ENCODE measurements at regions not wholly inside any gene's neighbourhood (a gene's known extent, or its start where the extent isn't known, plus 50 kb on each side); places are given as distances from the start of the nearest gene placed in this dataset.

DNA sequence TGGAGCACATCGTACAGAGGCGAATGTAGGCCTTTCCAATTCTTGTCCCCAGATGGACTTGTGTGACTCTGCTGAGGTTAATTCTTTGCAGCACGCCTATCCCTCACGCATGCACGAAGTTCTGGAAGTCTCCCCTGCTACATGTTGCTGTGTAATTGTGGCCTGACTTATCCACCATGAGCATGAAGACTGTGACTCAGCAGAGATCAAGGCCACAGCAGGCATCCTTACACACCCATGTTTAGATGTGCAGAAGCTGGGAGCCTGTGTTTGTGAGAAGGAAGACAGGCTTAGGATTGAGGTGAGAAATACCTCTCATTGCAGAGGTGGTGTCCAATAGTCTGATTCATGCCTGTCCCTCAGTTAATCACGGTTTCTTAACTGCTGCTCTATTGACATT is 135.6 kb downstream of the ICE1 start:
- no peak for DNase-seq (ENCODE audit: extremely low read depth, low read depth)
- no peak for TF ChIP-seq CTCF (IDR thresholded peaks at IDR 0.05; ENCODE audit: low read depth, low read length)

DNA sequence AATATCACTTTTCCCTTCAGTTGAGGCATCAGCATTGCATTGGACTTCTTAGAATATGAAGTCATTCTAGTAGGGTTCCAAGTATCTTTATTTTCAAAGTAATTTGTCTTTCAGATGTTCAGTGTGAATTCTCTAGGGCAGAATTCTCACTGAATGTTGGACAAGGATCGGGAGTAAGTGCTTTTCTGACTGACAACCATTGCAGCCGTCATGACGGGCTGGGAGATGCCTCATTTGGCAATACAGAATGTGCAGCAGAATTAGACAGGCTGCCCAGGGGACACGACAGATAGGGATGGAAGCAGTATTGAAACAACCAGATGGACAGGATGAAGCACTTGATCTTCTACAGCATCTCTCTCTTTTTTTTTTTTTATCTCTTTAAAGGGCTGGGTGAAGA is 129.0 kb downstream of the ICE1 start:
- no peak for DNase-seq (ENCODE audit: extremely low read depth, low read depth)
- no peak for TF ChIP-seq CTCF (IDR thresholded peaks at IDR 0.05; ENCODE audit: low read depth, low read length)

- no peak for TF ChIP-seq CTCF (IDR thresholded peaks at IDR 0.05; ENCODE audit: low read depth, low read length)
- DNase-seq (ENCODE audit: extremely low read depth, low read depth), result no peak
Measured at GRCh38 chr5:5546408-5546807, 123.9 kb downstream of the ICE1 start.

DNA sequence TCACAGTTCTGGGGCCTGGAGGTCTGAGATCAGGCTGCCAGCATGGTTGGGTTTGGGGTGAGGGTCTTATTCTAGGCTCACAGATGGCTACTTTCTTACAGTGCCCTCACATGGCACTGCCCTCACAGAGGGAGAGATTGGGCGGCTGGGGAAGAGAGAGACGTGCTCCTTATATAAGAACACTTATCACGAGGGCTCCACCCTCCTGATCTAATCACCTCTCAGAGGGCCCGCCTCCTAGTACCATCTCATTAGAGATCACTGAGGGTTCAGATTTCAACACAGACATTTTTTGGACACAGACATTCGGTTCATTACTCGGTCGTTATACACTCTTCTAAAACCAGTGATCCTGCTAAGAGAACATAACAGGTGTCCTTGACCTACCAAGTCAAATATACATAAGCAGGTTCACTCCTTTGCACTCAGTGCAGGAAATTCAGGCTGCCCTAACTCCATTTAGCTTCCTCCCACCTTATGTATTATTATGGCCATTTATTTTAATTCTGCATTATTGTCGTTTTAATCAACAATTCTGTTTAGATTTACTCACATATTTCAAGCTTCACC is 121.7 kb downstream of the ICE1 start:
- DNase-seq (ENCODE audit: extremely low read depth, low read depth), result no peak
- no peak for TF ChIP-seq CTCF (IDR thresholded peaks at IDR 0.05; ENCODE audit: low read depth, low read length)

DNA sequence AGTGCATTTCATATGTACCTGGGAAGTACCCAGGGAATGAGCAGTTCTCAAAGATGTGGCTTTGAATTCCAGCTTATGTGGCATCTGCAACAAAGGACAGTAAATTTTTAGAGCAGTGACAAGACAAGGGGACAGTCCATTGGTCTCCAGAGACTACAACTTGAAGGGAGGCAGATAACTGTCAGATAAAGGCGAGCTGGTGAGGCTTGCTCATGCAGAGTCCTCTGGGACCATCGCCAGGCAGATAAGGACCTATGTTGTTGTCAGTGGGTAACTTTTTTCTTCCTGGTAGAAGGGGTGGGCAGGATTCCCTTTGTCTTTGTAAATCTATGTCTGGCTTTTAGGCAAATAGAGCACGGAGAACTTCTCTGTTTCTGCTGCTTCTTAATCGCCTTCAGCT is 120.2 kb downstream of the ICE1 start:
- DNase-seq (ENCODE audit: extremely low read depth, low read depth), result no peak
- TF ChIP-seq CTCF (IDR thresholded peaks at IDR 0.05; ENCODE audit: low read depth, low read length), result no peak

DNA sequence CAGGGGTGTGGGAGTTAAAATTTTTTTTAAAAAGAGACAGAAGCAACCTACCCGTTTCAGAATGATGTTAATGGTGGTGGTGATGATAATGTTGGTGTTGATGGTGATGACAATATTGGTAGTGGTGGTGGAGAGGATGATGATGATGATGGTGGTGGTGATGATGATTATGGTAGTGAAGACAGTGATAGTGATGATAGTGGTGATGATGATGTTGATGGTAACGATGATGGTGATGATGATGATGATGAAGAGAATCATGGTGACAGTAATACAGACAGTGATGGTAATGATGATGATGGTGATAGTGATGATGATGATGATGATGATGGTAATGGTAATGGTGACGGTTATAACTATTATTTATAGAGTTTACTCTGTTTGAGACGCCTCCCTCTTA is 117.6 kb downstream of the ICE1 start:
- no peak for DNase-seq (ENCODE audit: extremely low read depth, low read depth)
- TF ChIP-seq CTCF (IDR thresholded peaks at IDR 0.05; ENCODE audit: low read depth, low read length), result no peak
